OCI-M2 (cell line): ENCODE measurements at regions not wholly inside any gene's neighbourhood (a gene's known extent, or its start where the extent isn't known, plus 50 kb on each side); places are given as distances from the start of the nearest gene placed in this dataset.
"Not testable (repeated sequence)": the region's sequence is repeated elsewhere in the genome, so short reads cannot be mapped to it uniquely, and the experiment has no call there.

Experiments used
- DNase-seq: peaks from one replicate; lab custom pipeline; 2025; ENCODE audit not compliant: unreplicated experiment; lab: John Stamatoyannopoulos, UW

GRCh38 chr15:96978937-96979473 is 648.5 kb downstream of the NR2F2 start:
- DNase-seq, result no peak

GRCh38 chr15:96984121-96984671 is 653.7 kb downstream of the NR2F2 start:
- not testable (repeated sequence) for DNase-seq

GRCh38 chr15:96992817-96993216 is 662.3 kb downstream of the NR2F2 start:
- no peak for DNase-seq

- no peak for DNase-seq
Observed at GRCh38 chr15:96997538-96997937, 667.0 kb downstream of the NR2F2 start.

- no peak for DNase-seq
Observed at GRCh38 chr15:97009031-97009431, 678.5 kb downstream of the NR2F2 start.

GRCh38 chr15:97012986-97013385 is 682.5 kb downstream of the NR2F2 start:
- no peak for DNase-seq

GRCh38 chr15:97013491-97013890 is 683.0 kb downstream of the NR2F2 start:
- no peak for DNase-seq

GRCh38 chr15:97014001-97014400 is 683.5 kb downstream of the NR2F2 start:
- no peak for DNase-seq

- DNase-seq, result no peak
Observed at GRCh38 chr15:97023488-97023844, 693.0 kb downstream of the NR2F2 start.

GRCh38 chr15:97026781-97027180 is 696.3 kb downstream of the NR2F2 start:
- DNase-seq, result no peak

- no peak for DNase-seq
Observed at GRCh38 chr15:97027772-97028171, 697.3 kb downstream of the NR2F2 start.

GRCh38 chr15:97030251-97030650 is 699.8 kb downstream of the NR2F2 start:
- DNase-seq, result no peak

- DNase-seq, result no peak
Observed at GRCh38 chr15:97036301-97036700, 705.8 kb downstream of the NR2F2 start.

- DNase-seq, result no peak
Observed at GRCh38 chr15:97037080-97037479, 706.6 kb downstream of the NR2F2 start.

GRCh38 chr15:97045666-97046421 is 715.3 kb downstream of the NR2F2 start:
- DNase-seq, result no peak

GRCh38 chr15:97052513-97052912 is 722.0 kb downstream of the NR2F2 start:
- DNase-seq, result no peak

- DNase-seq, result no peak
Observed at GRCh38 chr15:97053635-97054034, 723.1 kb downstream of the NR2F2 start.

- no peak for DNase-seq
Observed at GRCh38 chr15:97057503-97057902, 727.0 kb downstream of the NR2F2 start.

- no peak for DNase-seq
Observed at GRCh38 chr15:97059281-97059680, 728.8 kb downstream of the NR2F2 start.

- DNase-seq, result no peak
Observed at GRCh38 chr15:97061392-97061791, 730.9 kb downstream of the NR2F2 start.

GRCh38 chr15:97071668-97072067 is 741.2 kb downstream of the NR2F2 start:
- no peak for DNase-seq

GRCh38 chr15:97072545-97072944 is 742.0 kb downstream of the NR2F2 start:
- DNase-seq, result no peak

GRCh38 chr15:97076011-97076410 is 745.5 kb downstream of the NR2F2 start:
- DNase-seq, result no peak
